ENCODE measurements at regions not wholly inside any gene's neighbourhood (a gene's known extent, or its start where the extent isn't known, plus 50 kb on each side); places are given as distances from the start of the nearest gene placed in this dataset.
"Not testable (repeated sequence)": the region's sequence is repeated elsewhere in the genome, so short reads cannot be mapped to it uniquely, and the experiment has no call there.

- TF ChIP-seq POLR2A, CTCF (IDR thresholded peaks at IDR 0.05): not testable (repeated sequence)
Measured at GRCh38 chr6:88417361-88417760, 251.2 kb upstream of the CNR1 start.

All from tibial nerve (tissue), 3 donors.